ENCODE measurements at regions not wholly inside any gene's neighbourhood (a gene's known extent, or its start where the extent isn't known, plus 50 kb on each side); places are given as distances from the start of the nearest gene placed in this dataset.

- peak; percentile 19 for DNase-seq (ENCODE audit: low spot score)
- TF ChIP-seq CTCF (IDR thresholded peaks at IDR 0.05; ENCODE audit: extremely low read depth, missing control alignments): no peak
Measured at GRCh38 chr3:88433568-88433967, 283.8 kb downstream of the C3orf38 start.

GRCh38 chr3:88434001-88434400, 284.2 kb downstream of the C3orf38 start:
- DNase-seq (ENCODE audit: low spot score): no peak
- no peak for TF ChIP-seq CTCF (IDR thresholded peaks at IDR 0.05; ENCODE audit: extremely low read depth, missing control alignments)

- DNase-seq (ENCODE audit: low spot score): peak; percentile 7
- no peak for TF ChIP-seq CTCF (IDR thresholded peaks at IDR 0.05; ENCODE audit: extremely low read depth, missing control alignments)
Measured at GRCh38 chr3:88440701-88441100, 290.9 kb downstream of the C3orf38 start.

DNA sequence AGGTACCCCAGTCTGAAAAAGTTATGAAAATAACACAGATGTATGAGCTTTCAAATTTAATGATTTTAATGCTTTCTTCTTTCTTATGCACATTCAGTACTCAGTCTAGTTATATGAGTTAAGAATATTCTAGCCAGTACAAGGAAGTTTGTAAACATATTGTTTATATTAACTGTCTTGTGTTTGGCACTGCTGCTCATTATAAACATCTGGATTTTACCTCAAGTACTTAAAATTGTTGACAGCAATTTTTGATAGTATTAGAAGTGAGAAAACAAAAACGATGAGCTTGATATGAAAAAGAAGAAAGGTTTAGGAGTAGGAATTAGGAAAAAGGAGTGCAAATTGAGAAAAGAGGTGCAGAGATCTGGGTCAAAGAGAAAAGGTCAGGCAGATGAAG, 293.3 kb downstream of the C3orf38 start:
- DNase-seq (ENCODE audit: low spot score): no peak
- no peak for TF ChIP-seq CTCF (IDR thresholded peaks at IDR 0.05; ENCODE audit: extremely low read depth, missing control alignments)

GRCh38 chr3:88444251-88444650, 294.5 kb downstream of the C3orf38 start:
- no peak for TF ChIP-seq CTCF (IDR thresholded peaks at IDR 0.05; ENCODE audit: extremely low read depth, missing control alignments)
- DNase-seq (ENCODE audit: low spot score): no peak

- no peak for TF ChIP-seq CTCF (IDR thresholded peaks at IDR 0.05; ENCODE audit: extremely low read depth, missing control alignments)
- no peak for DNase-seq (ENCODE audit: low spot score)
Measured at GRCh38 chr3:88452228-88452627, 302.5 kb downstream of the C3orf38 start.

GRCh38 chr3:88460369-88460768, 310.6 kb downstream of the C3orf38 start:
- TF ChIP-seq CTCF (IDR thresholded peaks at IDR 0.05; ENCODE audit: extremely low read depth, missing control alignments): no peak
- no peak for DNase-seq (ENCODE audit: low spot score)
